ENCODE measurements at regions not wholly inside any gene's neighbourhood (a gene's known extent, or its start where the extent isn't known, plus 50 kb on each side); places are given as distances from the start of the nearest gene placed in this dataset.

- no peak for DNase-seq (ENCODE audit: low read depth)
Measured at GRCh38 chr9:10999646-11000045, 386.8 kb upstream of the PTPRD start.

- no peak for DNase-seq (ENCODE audit: low read depth)
Measured at GRCh38 chr9:11001546-11001945, 388.7 kb upstream of the PTPRD start.

GRCh38 chr9:11002705-11003104 is 389.9 kb upstream of the PTPRD start:
- DNase-seq (ENCODE audit: low read depth) = no peak

- DNase-seq (ENCODE audit: low read depth) = no peak
Measured at GRCh38 chr9:11003836-11004235, 391.0 kb upstream of the PTPRD start.

GRCh38 chr9:11011696-11012095 is 398.9 kb upstream of the PTPRD start:
- no peak for DNase-seq (ENCODE audit: low read depth)

- no peak for DNase-seq (ENCODE audit: low read depth)
Measured at GRCh38 chr9:11016081-11016480, 403.3 kb upstream of the PTPRD start.

GRCh38 chr9:11023201-11023600 is 410.4 kb upstream of the PTPRD start:
- no peak for DNase-seq (ENCODE audit: low read depth)

- DNase-seq (ENCODE audit: low read depth) = no peak
Measured at GRCh38 chr9:11025775-11026174, 413.0 kb upstream of the PTPRD start.

GRCh38 chr9:11038366-11038765 is 425.6 kb upstream of the PTPRD start:
- no peak for DNase-seq (ENCODE audit: low read depth)

GRCh38 chr9:11039006-11039405 is 426.2 kb upstream of the PTPRD start:
- no peak for DNase-seq (ENCODE audit: low read depth)

GRCh38 chr9:11045589-11045988 is 432.8 kb upstream of the PTPRD start:
- no peak for DNase-seq (ENCODE audit: low read depth)

GRCh38 chr9:11063263-11063662 is 450.5 kb upstream of the PTPRD start:
- DNase-seq (ENCODE audit: low read depth) = no peak

GRCh38 chr9:11064909-11065308 is 452.1 kb upstream of the PTPRD start:
- DNase-seq (ENCODE audit: low read depth) = no peak

- DNase-seq (ENCODE audit: low read depth) = no peak
Measured at GRCh38 chr9:11072176-11072575, 459.4 kb upstream of the PTPRD start.

- no peak for DNase-seq (ENCODE audit: low read depth)
Measured at GRCh38 chr9:11086561-11086960, 473.8 kb upstream of the PTPRD start.

GRCh38 chr9:11088821-11089374 is 476.1 kb upstream of the PTPRD start:
- no peak for DNase-seq (ENCODE audit: low read depth)

GRCh38 chr9:11092974-11093373 is 480.2 kb upstream of the PTPRD start:
- no peak for DNase-seq (ENCODE audit: low read depth)

GRCh38 chr9:11097020-11097419 is 484.2 kb upstream of the PTPRD start:
- DNase-seq (ENCODE audit: low read depth) = no peak

GRCh38 chr9:11103525-11103924 is 490.7 kb upstream of the PTPRD start:
- no peak for DNase-seq (ENCODE audit: low read depth)

- DNase-seq (ENCODE audit: low read depth) = no peak
Measured at GRCh38 chr9:11107196-11107595, 494.4 kb upstream of the PTPRD start.

- DNase-seq (ENCODE audit: low read depth) = no peak
Measured at GRCh38 chr9:11128156-11128555, 515.4 kb upstream of the PTPRD start.

- no peak for DNase-seq (ENCODE audit: low read depth)
Measured at GRCh38 chr9:11135851-11136250, 523.0 kb upstream of the PTPRD start.

- no peak for DNase-seq (ENCODE audit: low read depth)
Measured at GRCh38 chr9:11141357-11141756, 528.6 kb upstream of the PTPRD start.

- DNase-seq (ENCODE audit: low read depth) = no peak
Measured at GRCh38 chr9:11142965-11143738, 530.4 kb upstream of the PTPRD start.
